BJ (cell line): ENCODE measurements at regions not wholly inside any gene's neighbourhood (a gene's known extent, or its start where the extent isn't known, plus 50 kb on each side); places are given as distances from the start of the nearest gene placed in this dataset.

Source experiments
- CTCF ChIA-PET: fragments of 350-600 bp; formaldehyde crosslinking; extraction: SDS; loops from one replicate; lab custom pipeline; 2021; ENCODE audit warnings: antibody characterized with exemption, inconsistent platforms; lab: Yijun Ruan, JAX
- POLR2A ChIA-PET: fragments of 300-600 bp; sonication (Branson Sonifier 250); formaldehyde crosslinking; extraction: SDS; loops from one replicate; lab custom pipeline; 2021; ENCODE audit warnings: antibody characterized with exemption; lab: Charles Lee
- DNase-seq: peaks from one replicate; pipeline ENCODE4 v3.0.0-alpha.2; 2011; ENCODE audit warnings: low read depth
- H3K27me3 ChIP-seq: 2 replicates; pipeline ENCODE4 v1.6.0; 2011; ENCODE audit warnings: low read length; ENCODE audit not compliant: control insufficient read depth, insufficient read depth
- H3K36me3 ChIP-seq: 2 replicates; pipeline ENCODE4 v1.5.1; 2011; ENCODE audit warnings: low read length; ENCODE audit not compliant: control insufficient read depth, insufficient read depth
- H3K4me3 ChIP-seq: 2 replicates; pipeline ENCODE4 v1.5.1; 2011; ENCODE audit warnings: low read depth, mild to moderate bottlenecking, control low read depth, low read length
- CTCF ChIP-seq: IDR thresholded peaks from 2 replicates; pipeline ENCODE4 v1.5.1; 2011; ENCODE audit warnings: low read depth, mild to moderate bottlenecking, control low read depth, inconsistent platforms, low read length, moderate library complexity; ENCODE audit not compliant: insufficient read depth

- no peaks in the 10 kb centered on the region for H3K36me3 ChIP-seq
- ChIA-PET CTCF (interaction anchor here (0.7 to 2.3 kb wide), 13 partner anchors 9 to 379 kb away, joined by 3 to 9 read pairs (median 4); a partner anchor contains a TSS), POLR2A (interaction anchor here (0.5 to 3.0 kb wide), 28 partner anchors 9 to 1677 kb away, joined by 3 to 74 read pairs (median 10); a partner anchor contains a TSS)
- peak overlapping the region; percentile 59 for H3K4me3 ChIP-seq
- DNase-seq = peak; percentile 100
- no peak for TF ChIP-seq CTCF
- H3K27me3 ChIP-seq = no peaks in the 10 kb centered on the region
Observed at GRCh38 chr6:26216359-26216885, 129.2 kb downstream of the HFE start.

- POLR2A ChIA-PET = interaction anchor here (0.5 to 3.0 kb wide), 27 partner anchors 8 to 1676 kb away, joined by 3 to 74 read pairs (median 11); a partner anchor contains a TSS
- peak; percentile 48 for DNase-seq
- Histone ChIP-seq H3K27me3 (no peaks in the 10 kb centered on the region), H3K4me3 (peak overlapping the region; percentile 59), H3K36me3 (no peaks in the 10 kb centered on the region)
- CTCF ChIA-PET = interaction anchor here (0.6 to 2.3 kb wide), 14 partner anchors 8 to 379 kb away, joined by 3 to 9 read pairs (median 4); a partner anchor contains a TSS
- TF ChIP-seq CTCF = peak; percentile 62
Observed at GRCh38 chr6:26216886-26217713, 129.9 kb downstream of the HFE start.

- ChIA-PET CTCF (interaction anchor here (0.6 to 1.5 kb wide), 5 partner anchors 10 to 377 kb away, joined by 3 to 9 read pairs (median 4); a partner anchor contains a TSS), POLR2A (interaction anchor here (1.5 to 2.7 kb wide), 3 partner anchors 67 to 174 kb away, joined by 16 to 48 read pairs (median 27); a partner anchor contains a TSS)
- H3K4me3 ChIP-seq = peak overlapping the region; percentile 59
- no peak for TF ChIP-seq CTCF
- no peak for DNase-seq
- no peaks in the 10 kb centered on the region for H3K36me3 ChIP-seq
- H3K27me3 ChIP-seq = no peaks in the 10 kb centered on the region
Observed at GRCh38 chr6:26217714-26218075, 130.5 kb downstream of the HFE start.

GRCh38 chr6:26218824-26219223 is 131.6 kb downstream of the HFE start:
- no peak for DNase-seq
- Histone ChIP-seq H3K27me3 (no peaks in the 10 kb centered on the region), H3K36me3 (no peaks in the 10 kb centered on the region), H3K4me3 (no peak overlapping the region)
- no peak for TF ChIP-seq CTCF
- ChIA-PET POLR2A (no interaction called here), CTCF (no interaction called here)
